ENCODE measurements at regions not wholly inside any gene's neighbourhood (a gene's known extent, or its start where the extent isn't known, plus 50 kb on each side); places are given as distances from the start of the nearest gene placed in this dataset. TPM values are rescaled to one million over a fixed set of nuclear protein-coding genes. Genes with fewer than 3 reads are reported as not detected.

- no peak for FAIRE-seq
- DNase-seq (ENCODE audit: low spot score in 2 of 2): no peak
These were observed 56.1 kb upstream of the SOX9 start for GRCh38 chr17:72064606-72065193.

GRCh38 chr17:72065556-72065955, 55.3 kb upstream of the SOX9 start:
- FAIRE-seq: no peak
- DNase-seq (ENCODE audit: low spot score in 2 of 2): no peak

- DNase-seq (ENCODE audit: low spot score in 2 of 2) (no peak), FAIRE-seq (no peak)
These were observed 52.2 kb upstream of the SOX9 start for GRCh38 chr17:72068643-72069042.

- no peak for FAIRE-seq
- no peak for DNase-seq (ENCODE audit: low spot score in 2 of 2)
These were observed 51.1 kb upstream of the SOX9 start for GRCh38 chr17:72069586-72070202.

Small RNAs in the stretch of these regions (small RNA-seq; reads per million reads assigned to genes)
- gene RNU7-155P: not detected

All from frontal cortex (tissue), 4 donors.